ENCODE measurements at regions not wholly inside any gene's neighbourhood (a gene's known extent, or its start where the extent isn't known, plus 50 kb on each side); places are given as distances from the start of the nearest gene placed in this dataset.

GRCh38 chr16:82242201-82242600 lies 72.2 kb upstream of the MPHOSPH6 start (continued):
- TF ChIP-seq CTCF (IDR thresholded peaks at IDR 0.05; ENCODE audit: control extremely low read depth in 1 of 3, insufficient read depth in 1 of 3, low read depth in 1 of 3, low read length in 3 of 3) (no peak), GTF2F1 (IDR thresholded peaks at IDR 0.05; ENCODE audit: borderline replicate concordance, low read depth, low read length) (no peak), HDAC6 (IDR thresholded peaks at IDR 0.05; ENCODE audit: low read depth, low read length) (no peak)

Data from H1 (cell line).